ENCODE measurements at regions not wholly inside any gene's neighbourhood (a gene's known extent, or its start where the extent isn't known, plus 50 kb on each side); places are given as distances from the start of the nearest gene placed in this dataset.

GRCh38 chr14:43155258-43155657, 1351.8 kb downstream of the FSCB start:
- ATAC-seq: no peak
- TF ChIP-seq TCF4 (CRISPR knock-in tag; IDR thresholded peaks at IDR 0.05; ENCODE audit: borderline replicate concordance): no peak
- TF ChIP-seq ESRRG (CRISPR knock-in tag; IDR thresholded peaks at IDR 0.05): no peak
- TF ChIP-seq TOX (CRISPR knock-in tag; IDR thresholded peaks at IDR 0.05; ENCODE audit: borderline replicate concordance): no peak
- TF ChIP-seq CSDC2 (CRISPR knock-in tag; IDR thresholded peaks at IDR 0.05): no peak
- TF ChIP-seq BACH2 (CRISPR knock-in tag; IDR thresholded peaks at IDR 0.05; ENCODE audit: borderline replicate concordance): no peak
- no peak for TF ChIP-seq PPARA (CRISPR knock-in tag; IDR thresholded peaks at IDR 0.05; ENCODE audit: borderline replicate concordance)
- no peak for TF ChIP-seq ISL1 (CRISPR knock-in tag; IDR thresholded peaks at IDR 0.05)
- no peak for TF ChIP-seq ZNF70 (CRISPR knock-in tag; IDR thresholded peaks at IDR 0.05)
- TF ChIP-seq SNAI2 (CRISPR knock-in tag; IDR thresholded peaks at IDR 0.05): no peak
- TF ChIP-seq, protein P1, sequence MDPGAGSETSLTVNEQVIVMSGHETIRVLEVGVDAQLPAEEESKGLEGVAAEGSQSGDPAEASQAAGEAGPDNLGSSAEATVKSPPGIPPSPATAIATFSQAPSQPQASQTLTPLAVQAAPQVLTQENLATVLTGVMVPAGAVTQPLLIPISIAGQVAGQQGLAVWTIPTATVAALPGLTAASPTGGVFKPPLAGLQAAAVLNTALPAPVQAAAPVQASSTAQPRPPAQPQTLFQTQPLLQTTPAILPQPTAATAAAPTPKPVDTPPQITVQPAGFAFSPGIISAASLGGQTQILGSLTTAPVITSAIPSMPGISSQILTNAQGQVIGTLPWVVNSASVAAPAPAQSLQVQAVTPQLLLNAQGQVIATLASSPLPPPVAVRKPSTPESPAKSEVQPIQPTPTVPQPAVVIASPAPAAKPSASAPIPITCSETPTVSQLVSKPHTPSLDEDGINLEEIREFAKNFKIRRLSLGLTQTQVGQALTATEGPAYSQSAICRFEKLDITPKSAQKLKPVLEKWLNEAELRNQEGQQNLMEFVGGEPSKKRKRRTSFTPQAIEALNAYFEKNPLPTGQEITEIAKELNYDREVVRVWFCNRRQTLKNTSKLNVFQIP (CRISPR knock-in tag; IDR thresholded peaks at IDR 0.05; ENCODE audit: borderline replicate concordance, low read depth): no peak
- no peak for TF ChIP-seq RARB (CRISPR knock-in tag; IDR thresholded peaks at IDR 0.05)

GRCh38 chr14:43147485-43147884, 1359.6 kb downstream of the FSCB start:
- TF ChIP-seq PPARA (CRISPR knock-in tag; IDR thresholded peaks at IDR 0.05; ENCODE audit: borderline replicate concordance): no peak
- no peak for ATAC-seq

- ATAC-seq: no peak
Observed at GRCh38 chr14:43145361-43145760, 1361.7 kb downstream of the FSCB start.

DNA sequence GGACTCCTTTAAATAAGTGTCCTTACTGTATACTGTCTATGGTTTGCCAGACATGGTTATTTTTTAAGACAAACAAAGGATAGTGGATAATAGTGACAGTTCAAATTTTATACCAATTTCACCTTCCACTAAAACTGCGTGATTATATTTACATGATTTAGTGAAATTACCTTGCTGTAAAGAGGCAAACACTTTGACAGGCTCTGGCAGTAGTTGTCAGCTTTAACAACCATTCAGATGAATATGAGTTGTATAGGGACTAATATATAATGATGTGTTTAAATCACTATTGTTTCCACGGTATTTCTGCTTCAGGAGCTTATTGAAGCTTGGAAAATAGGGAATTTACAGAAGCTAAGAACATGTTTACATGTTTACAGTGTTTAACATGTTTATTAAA, 1364.0 kb downstream of the FSCB start:
- no peak for TF ChIP-seq TCF4 (CRISPR knock-in tag; IDR thresholded peaks at IDR 0.05; ENCODE audit: borderline replicate concordance)
- no peak for TF ChIP-seq ARNTL (CRISPR knock-in tag; IDR thresholded peaks at IDR 0.05; ENCODE audit: borderline replicate concordance, low read depth)
- TF ChIP-seq ZFP3 (CRISPR knock-in tag; IDR thresholded peaks at IDR 0.05): no peak
- TF ChIP-seq SNAI2 (CRISPR knock-in tag; IDR thresholded peaks at IDR 0.05): no peak
- no peak for TF ChIP-seq ISL1 (CRISPR knock-in tag; IDR thresholded peaks at IDR 0.05)
- TF ChIP-seq, protein P2, sequence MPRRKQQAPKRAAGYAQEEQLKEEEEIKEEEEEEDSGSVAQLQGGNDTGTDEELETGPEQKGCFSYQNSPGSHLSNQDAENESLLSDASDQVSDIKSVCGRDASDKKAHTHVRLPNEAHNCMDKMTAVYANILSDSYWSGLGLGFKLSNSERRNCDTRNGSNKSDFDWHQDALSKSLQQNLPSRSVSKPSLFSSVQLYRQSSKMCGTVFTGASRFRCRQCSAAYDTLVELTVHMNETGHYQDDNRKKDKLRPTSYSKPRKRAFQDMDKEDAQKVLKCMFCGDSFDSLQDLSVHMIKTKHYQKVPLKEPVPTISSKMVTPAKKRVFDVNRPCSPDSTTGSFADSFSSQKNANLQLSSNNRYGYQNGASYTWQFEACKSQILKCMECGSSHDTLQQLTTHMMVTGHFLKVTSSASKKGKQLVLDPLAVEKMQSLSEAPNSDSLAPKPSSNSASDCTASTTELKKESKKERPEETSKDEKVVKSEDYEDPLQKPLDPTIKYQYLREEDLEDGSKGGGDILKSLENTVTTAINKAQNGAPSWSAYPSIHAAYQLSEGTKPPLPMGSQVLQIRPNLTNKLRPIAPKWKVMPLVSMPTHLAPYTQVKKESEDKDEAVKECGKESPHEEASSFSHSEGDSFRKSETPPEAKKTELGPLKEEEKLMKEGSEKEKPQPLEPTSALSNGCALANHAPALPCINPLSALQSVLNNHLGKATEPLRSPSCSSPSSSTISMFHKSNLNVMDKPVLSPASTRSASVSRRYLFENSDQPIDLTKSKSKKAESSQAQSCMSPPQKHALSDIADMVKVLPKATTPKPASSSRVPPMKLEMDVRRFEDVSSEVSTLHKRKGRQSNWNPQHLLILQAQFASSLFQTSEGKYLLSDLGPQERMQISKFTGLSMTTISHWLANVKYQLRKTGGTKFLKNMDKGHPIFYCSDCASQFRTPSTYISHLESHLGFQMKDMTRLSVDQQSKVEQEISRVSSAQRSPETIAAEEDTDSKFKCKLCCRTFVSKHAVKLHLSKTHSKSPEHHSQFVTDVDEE (CRISPR knock-in tag; IDR thresholded peaks at IDR 0.05): no peak
- no peak for TF ChIP-seq RARB (CRISPR knock-in tag; IDR thresholded peaks at IDR 0.05)
- no peak for TF ChIP-seq ZC3H10 (CRISPR knock-in tag; IDR thresholded peaks at IDR 0.05)
- no peak for TF ChIP-seq ESRRG (CRISPR knock-in tag; IDR thresholded peaks at IDR 0.05)
- no peak for TF ChIP-seq ZNF565 (CRISPR knock-in tag; conservative IDR thresholded peaks at IDR 0.05; ENCODE audit: low read depth)
- no peak for TF ChIP-seq TOX (CRISPR knock-in tag; IDR thresholded peaks at IDR 0.05; ENCODE audit: borderline replicate concordance)
- TF ChIP-seq, protein P1 (CRISPR knock-in tag; IDR thresholded peaks at IDR 0.05; ENCODE audit: borderline replicate concordance, low read depth): no peak
- no peak for TF ChIP-seq CSRNP3 (CRISPR knock-in tag; IDR thresholded peaks at IDR 0.05)
- TF ChIP-seq GLIS3 (CRISPR knock-in tag; IDR thresholded peaks at IDR 0.05): no peak
- TF ChIP-seq OSR1 (CRISPR knock-in tag; IDR thresholded peaks at IDR 0.05): no peak
- no peak for TF ChIP-seq ZNF70 (CRISPR knock-in tag; IDR thresholded peaks at IDR 0.05)
- no peak for TF ChIP-seq ZFP30 (CRISPR knock-in tag; IDR thresholded peaks at IDR 0.05)
- no peak for ATAC-seq

More at GRCh38 chr14:43145361-43145760, 1361.7 kb downstream of the FSCB start:
- no peak for TF ChIP-seq CSDC2 (CRISPR knock-in tag; IDR thresholded peaks at IDR 0.05)
- TF ChIP-seq, protein P1 (CRISPR knock-in tag; IDR thresholded peaks at IDR 0.05; ENCODE audit: borderline replicate concordance, low read depth): no peak
- TF ChIP-seq, protein P3, sequence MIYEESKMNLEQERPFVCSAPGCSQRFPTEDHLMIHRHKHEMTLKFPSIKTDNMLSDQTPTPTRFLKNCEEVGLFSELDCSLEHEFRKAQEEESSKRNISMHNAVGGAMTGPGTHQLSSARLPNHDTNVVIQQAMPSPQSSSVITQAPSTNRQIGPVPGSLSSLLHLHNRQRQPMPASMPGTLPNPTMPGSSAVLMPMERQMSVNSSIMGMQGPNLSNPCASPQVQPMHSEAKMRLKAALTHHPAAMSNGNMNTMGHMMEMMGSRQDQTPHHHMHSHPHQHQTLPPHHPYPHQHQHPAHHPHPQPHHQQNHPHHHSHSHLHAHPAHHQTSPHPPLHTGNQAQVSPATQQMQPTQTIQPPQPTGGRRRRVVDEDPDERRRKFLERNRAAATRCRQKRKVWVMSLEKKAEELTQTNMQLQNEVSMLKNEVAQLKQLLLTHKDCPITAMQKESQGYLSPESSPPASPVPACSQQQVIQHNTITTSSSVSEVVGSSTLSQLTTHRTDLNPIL (CRISPR knock-in tag; IDR thresholded peaks at IDR 0.05; ENCODE audit: low read depth): no peak
- TF ChIP-seq BACH2 (CRISPR knock-in tag; IDR thresholded peaks at IDR 0.05; ENCODE audit: borderline replicate concordance): no peak
- TF ChIP-seq SNAI2 (CRISPR knock-in tag; IDR thresholded peaks at IDR 0.05): no peak
- no peak for TF ChIP-seq ZNF8 (CRISPR knock-in tag; IDR thresholded peaks at IDR 0.05)
- no peak for TF ChIP-seq ZNF70 (CRISPR knock-in tag; IDR thresholded peaks at IDR 0.05)
- TF ChIP-seq ZC3H10 (CRISPR knock-in tag; IDR thresholded peaks at IDR 0.05): no peak
- no peak for TF ChIP-seq TOX (CRISPR knock-in tag; IDR thresholded peaks at IDR 0.05; ENCODE audit: borderline replicate concordance)
